Osteoblast (primary cell): ENCODE measurements at regions not wholly inside any gene's neighbourhood (a gene's known extent, or its start where the extent isn't known, plus 50 kb on each side); places are given as distances from the start of the nearest gene placed in this dataset.

ENCODE experiments used
- DNase-seq: peaks from one replicate; pipeline ENCODE4 v3.0.0; 2011; ENCODE audit warnings: low spot score, mixed read lengths; ENCODE audit not compliant: insufficient read length; ENCODE audit errors: missing footprints
- H2AFZ ChIP-seq: 2 replicates; pipeline ENCODE4 v1.6.0; 2011; ENCODE audit warnings: mild to moderate bottlenecking, low read length
- H3K27ac ChIP-seq: 2 replicates; pipeline ENCODE4 v1.5.1; 2011; ENCODE audit warnings: mild to moderate bottlenecking, low read depth, low read length, moderate library complexity
- H3K27me3 ChIP-seq: 2 replicates; pipeline ENCODE4 v1.6.0; 2012; ENCODE audit warnings: mild to moderate bottlenecking, control low read depth, inconsistent platforms, low read length, moderate library complexity; ENCODE audit not compliant: insufficient read depth
- H3K36me3 ChIP-seq: 2 replicates; pipeline ENCODE4 v1.5.1; 2011; ENCODE audit warnings: mild to moderate bottlenecking, low read length, control low read depth, moderate library complexity; ENCODE audit not compliant: insufficient read depth
- H3K4me1 ChIP-seq: 2 replicates; pipeline ENCODE4 v1.5.1; 2011; ENCODE audit warnings: mild to moderate bottlenecking, low read length, control low read depth, moderate library complexity; ENCODE audit not compliant: insufficient read depth
- H3K4me2 ChIP-seq: 2 replicates; pipeline ENCODE4 v1.6.0; 2011; ENCODE audit warnings: mild to moderate bottlenecking, low read length; ENCODE audit not compliant: insufficient read depth
- H3K4me3 ChIP-seq: fragments of 200-600 bp; sonication (generic); 3 replicates; pipeline ENCODE4 v1.5.1; 2012; ENCODE audit warnings: mild to moderate bottlenecking, low read length, inconsistent platforms; ENCODE audit not compliant: insufficient read depth
- H3K79me2 ChIP-seq: 2 replicates; pipeline ENCODE4 v1.6.0; 2012; ENCODE audit warnings: mild to moderate bottlenecking, low read length, control low read depth, inconsistent platforms; ENCODE audit not compliant: insufficient read depth
- H3K9me3 ChIP-seq: 2 replicates; pipeline ENCODE4 v1.5.1; 2011; ENCODE audit warnings: low read depth, low read length, control low read depth
- H4K20me1 ChIP-seq: 2 replicates; pipeline ENCODE4 v1.6.0; 2012; ENCODE audit warnings: mild to moderate bottlenecking, low read length, control low read depth; ENCODE audit not compliant: insufficient read depth
- TF ChIP-seq, protein P1 (sequence below): IDR thresholded peaks from 2 replicates; pipeline ENCODE4 v1.5.1; 2011; ENCODE audit warnings: mild to moderate bottlenecking, low read depth, low read length, moderate library complexity; ENCODE audit errors: extremely low read depth

DNA sequence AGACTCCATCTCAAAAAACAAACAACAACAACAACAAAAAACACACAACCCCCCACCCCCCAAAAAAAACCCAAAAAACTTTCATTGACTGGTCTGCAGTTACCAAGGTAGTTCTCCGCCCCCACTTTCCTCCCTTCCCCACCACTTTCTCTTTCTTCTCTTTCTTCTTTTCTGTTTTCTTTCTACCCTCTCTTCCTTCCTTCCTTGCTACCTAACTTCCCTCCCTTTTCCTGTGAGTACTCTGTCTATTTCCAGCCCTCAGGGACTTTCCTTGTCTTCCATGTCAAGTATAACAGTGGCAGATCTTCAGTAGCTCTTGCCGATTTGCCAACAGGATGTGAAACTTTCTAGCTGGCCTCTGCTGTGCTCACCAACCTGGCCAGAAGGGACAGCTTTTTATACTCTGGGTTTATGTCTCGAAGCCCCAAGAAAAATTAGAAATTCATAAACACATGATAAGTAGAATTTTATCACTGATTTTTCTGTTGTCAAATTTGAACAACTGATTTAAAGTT is 399.5 kb downstream of the QKI start:
- Histone ChIP-seq H3K79me2 (no peaks in the 10 kb centered on the region), H3K9me3 (no peaks in the 10 kb centered on the region), H4K20me1 (no peaks in the 10 kb centered on the region), H2AFZ (no peak overlapping the region), H3K36me3 (no peaks in the 10 kb centered on the region), H3K27me3 (no peaks in the 10 kb centered on the region), H3K27ac (no peak overlapping the region), H3K4me3 (no peak overlapping the region), H3K4me1 (no peaks in the 10 kb centered on the region), H3K4me2 (no peak overlapping the region)
- DNase-seq, result no peak
- TF ChIP-seq, protein P1, sequence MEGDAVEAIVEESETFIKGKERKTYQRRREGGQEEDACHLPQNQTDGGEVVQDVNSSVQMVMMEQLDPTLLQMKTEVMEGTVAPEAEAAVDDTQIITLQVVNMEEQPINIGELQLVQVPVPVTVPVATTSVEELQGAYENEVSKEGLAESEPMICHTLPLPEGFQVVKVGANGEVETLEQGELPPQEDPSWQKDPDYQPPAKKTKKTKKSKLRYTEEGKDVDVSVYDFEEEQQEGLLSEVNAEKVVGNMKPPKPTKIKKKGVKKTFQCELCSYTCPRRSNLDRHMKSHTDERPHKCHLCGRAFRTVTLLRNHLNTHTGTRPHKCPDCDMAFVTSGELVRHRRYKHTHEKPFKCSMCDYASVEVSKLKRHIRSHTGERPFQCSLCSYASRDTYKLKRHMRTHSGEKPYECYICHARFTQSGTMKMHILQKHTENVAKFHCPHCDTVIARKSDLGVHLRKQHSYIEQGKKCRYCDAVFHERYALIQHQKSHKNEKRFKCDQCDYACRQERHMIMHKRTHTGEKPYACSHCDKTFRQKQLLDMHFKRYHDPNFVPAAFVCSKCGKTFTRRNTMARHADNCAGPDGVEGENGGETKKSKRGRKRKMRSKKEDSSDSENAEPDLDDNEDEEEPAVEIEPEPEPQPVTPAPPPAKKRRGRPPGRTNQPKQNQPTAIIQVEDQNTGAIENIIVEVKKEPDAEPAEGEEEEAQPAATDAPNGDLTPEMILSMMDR, result no peak

DNA sequence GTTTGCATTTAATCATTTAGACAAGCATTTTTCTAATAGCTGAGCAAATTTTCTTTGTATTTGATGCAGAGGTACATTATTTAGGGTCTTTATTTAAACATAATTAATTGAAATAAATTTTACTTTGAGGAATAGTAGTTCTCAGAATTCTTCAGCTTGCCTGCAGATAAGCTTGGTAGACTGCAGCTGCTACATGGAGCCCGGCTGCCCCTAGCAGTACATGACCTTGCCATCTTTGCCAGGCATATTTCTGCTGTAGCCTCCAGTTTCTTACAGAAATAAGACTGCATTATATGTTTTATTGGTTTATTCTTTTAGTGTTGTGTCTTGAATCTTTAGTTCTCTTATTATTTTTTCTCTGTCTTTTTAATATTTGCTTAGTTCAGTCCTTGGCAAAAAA is 396.8 kb downstream of the QKI start:
- no peak for DNase-seq
- Histone ChIP-seq H3K9me3 (no peaks in the 10 kb centered on the region), H3K27me3 (no peaks in the 10 kb centered on the region), H3K4me1 (no peaks in the 10 kb centered on the region), H4K20me1 (no peaks in the 10 kb centered on the region), H3K79me2 (no peaks in the 10 kb centered on the region), H3K4me2 (no peak overlapping the region), H3K4me3 (no peak overlapping the region), H2AFZ (no peak overlapping the region), H3K36me3 (no peaks in the 10 kb centered on the region), H3K27ac (no peak overlapping the region)
- TF ChIP-seq, protein P1, result no peak

DNA sequence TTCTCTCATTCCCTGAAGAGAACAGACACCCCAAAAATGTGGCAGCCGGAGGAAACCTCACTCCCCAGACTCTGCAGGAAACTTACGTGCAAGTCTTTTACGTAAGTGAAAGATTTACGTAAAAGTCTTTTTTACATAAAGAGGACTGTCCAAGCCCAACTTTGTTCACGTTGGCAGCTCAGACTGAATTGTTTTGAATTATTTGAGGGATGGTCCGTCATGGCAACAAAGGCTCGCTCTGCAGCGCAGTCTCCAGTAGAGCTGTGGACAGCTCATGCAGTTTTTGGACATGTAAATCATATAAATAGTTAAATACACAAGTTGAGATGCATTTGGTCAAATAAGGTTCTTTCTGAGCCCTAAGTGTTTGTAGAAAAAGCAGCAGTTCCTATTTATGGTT is 394.8 kb downstream of the QKI start:
- no peaks in the 10 kb centered on the region for H3K9me3 ChIP-seq
- no peaks in the 10 kb centered on the region for H3K4me1 ChIP-seq
- TF ChIP-seq, protein P1, result no peak
- H3K79me2 ChIP-seq, result no peaks in the 10 kb centered on the region
- H3K36me3 ChIP-seq, result no peaks in the 10 kb centered on the region
- H3K4me2 ChIP-seq, result no peak overlapping the region
- H3K4me3 ChIP-seq, result no peak overlapping the region
- H3K27ac ChIP-seq, result no peak overlapping the region
- H2AFZ ChIP-seq, result no peak overlapping the region
- no peaks in the 10 kb centered on the region for H4K20me1 ChIP-seq
- no peaks in the 10 kb centered on the region for H3K27me3 ChIP-seq
- DNase-seq, result no peak

DNA sequence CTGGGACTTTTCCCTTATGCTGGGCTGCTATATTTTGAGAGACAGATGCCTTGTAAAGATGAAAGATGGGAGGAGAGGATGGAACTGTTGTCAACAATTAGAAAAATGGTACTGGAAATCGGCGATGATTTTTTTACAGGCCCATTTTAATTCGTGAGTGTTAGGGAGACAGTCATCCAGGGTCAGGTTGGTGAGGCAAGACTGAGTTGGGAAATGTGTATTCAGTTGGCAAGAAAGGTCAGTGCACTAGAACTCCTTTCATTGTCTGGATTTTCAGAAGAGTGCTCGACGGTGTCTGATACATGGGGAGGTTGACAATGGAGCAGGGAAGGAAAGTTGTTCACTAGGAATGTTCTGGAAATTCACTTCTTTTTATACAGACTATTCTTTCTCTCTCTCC is 394.4 kb downstream of the QKI start:
- TF ChIP-seq, protein P1, result no peak

More for the DNA sequence above, 394.4 kb downstream of the QKI start:
- H3K4me1 ChIP-seq, result no peaks in the 10 kb centered on the region
- H3K36me3 ChIP-seq, result no peaks in the 10 kb centered on the region
- no peak overlapping the region for H3K4me2 ChIP-seq
- H3K79me2 ChIP-seq, result no peaks in the 10 kb centered on the region
- DNase-seq, result no peak
- H4K20me1 ChIP-seq, result no peaks in the 10 kb centered on the region
- no peak overlapping the region for H2AFZ ChIP-seq
- no peaks in the 10 kb centered on the region for H3K27me3 ChIP-seq
- H3K27ac ChIP-seq, result no peak overlapping the region
- no peaks in the 10 kb centered on the region for H3K9me3 ChIP-seq
- no peak overlapping the region for H3K4me3 ChIP-seq
